ENCODE measurements at regions not wholly inside any gene's neighbourhood (a gene's known extent, or its start where the extent isn't known, plus 50 kb on each side); places are given as distances from the start of the nearest gene placed in this dataset.

DNA sequence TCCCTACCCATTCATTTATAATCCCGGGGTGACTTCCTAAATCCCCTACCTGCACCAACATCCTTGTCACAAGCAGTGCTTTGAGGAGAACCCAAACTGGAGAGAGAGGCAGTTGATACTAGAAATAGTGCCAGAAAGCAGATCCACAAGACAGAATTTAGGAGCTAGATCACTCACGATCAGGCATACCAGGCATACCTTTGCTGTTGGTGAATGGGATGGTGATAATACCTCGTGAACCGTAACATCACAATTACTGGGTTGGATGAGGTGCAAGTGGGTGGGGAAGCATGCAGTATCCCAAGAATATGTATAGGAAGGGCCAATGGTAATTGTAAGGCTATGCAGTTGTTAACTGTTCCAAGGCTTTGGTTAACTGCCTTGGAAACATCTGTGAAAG, 129.3 kb downstream of the TMA16 start:
- no peak for DNase-seq

DNA sequence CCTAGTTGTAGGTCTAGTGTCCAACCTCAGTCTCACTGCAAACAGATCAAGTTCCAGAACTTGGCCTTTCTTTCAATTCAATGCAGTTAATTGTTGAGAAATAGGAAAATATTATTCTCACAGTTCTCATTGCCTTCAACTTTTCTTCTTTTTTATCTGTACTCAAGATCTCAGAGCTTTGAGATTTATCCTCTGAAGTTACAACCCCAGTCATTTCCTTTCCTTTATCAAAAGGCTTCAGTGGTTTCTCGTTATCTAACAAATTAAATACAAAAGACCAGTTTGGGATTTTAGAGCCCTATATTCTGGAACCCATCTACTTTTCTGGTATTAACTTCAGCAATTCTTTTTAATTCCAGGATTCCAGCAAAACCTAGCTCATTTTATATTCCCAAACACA, 130.2 kb downstream of the TMA16 start:
- no peak for DNase-seq

DNA sequence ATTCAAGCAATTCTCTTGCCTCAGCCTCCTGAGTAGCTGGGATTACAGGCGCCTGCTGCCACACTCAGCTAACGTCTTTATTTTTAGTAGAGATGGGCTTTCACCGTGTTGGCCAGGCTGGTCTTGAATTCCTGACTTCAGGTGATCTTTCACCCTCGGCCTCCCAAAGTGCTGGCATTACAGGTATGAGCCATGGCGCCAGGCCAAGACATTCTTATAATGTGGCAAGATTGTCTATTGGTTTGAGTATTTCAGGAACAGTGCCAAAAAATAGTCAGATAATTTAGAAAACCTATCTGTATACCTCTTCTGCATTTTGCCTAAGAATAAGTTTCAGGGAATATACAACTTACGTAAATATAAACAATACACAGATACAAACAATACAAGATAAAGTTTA, 136.8 kb downstream of the TMA16 start:
- no peak for DNase-seq

DNA sequence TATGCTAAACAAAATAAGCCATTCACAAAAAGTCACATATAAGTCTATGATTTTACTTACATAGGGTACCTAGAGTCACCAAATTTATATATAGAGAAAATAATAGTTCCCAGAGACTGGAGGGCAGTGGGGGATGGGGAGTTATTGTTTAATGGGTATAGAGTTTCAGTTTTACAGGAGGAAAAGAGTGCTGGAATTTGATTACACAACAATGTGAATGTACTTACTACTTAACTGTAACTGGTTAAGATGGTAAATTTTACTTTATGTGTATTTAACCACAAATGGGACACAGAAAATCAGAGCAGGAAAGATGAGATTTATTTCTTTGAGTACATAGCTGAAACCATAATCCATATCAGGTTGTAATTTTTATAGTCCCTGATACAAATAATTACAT, 144.4 kb downstream of the TMA16 start:
- DNase-seq = no peak

DNA sequence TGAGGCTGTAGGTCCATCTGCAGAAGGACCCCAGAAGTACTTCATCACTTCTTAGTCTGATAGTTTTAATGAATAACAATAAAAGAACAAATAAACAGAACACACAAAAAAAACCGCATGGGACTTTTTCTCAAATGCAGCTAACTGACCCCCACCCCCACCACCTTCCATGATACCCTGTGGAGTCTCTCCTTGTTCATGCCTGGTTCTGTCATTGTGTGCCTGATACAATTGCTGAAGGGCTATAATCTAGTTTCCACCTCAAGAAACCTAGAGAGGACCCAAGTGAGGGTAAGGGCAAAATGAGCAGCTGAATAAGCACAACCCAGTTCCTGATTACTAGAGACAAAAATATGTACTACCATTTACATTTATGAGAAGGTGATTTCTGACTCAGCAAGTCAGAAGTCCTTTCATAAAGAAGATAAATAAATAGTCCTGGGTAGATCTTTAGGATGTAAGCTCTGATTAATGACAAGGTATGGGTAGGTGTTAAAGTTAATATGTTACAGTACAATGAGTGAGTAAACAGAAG, 155.1 kb downstream of the TMA16 start:
- DNase-seq = no peak

DNA sequence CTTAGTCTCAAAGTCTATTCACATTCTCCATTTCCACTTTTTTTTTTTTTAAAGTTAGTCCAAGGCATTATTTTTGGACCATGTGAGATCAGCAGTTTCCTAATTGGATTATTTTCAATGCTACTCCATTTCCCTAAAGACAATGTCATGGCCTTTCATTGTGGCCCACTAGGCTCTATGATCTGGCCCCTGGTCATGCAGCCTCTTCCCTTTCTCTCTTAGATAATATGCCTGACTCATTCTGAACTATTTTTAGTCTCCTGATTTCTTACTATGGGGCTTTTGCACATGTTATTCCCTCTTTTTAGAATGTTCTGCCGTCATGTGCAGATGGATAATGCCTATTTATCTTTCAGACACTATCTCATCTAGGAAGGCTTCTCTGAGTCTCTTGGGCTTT, 157.3 kb downstream of the TMA16 start:
- no peak for DNase-seq

DNA sequence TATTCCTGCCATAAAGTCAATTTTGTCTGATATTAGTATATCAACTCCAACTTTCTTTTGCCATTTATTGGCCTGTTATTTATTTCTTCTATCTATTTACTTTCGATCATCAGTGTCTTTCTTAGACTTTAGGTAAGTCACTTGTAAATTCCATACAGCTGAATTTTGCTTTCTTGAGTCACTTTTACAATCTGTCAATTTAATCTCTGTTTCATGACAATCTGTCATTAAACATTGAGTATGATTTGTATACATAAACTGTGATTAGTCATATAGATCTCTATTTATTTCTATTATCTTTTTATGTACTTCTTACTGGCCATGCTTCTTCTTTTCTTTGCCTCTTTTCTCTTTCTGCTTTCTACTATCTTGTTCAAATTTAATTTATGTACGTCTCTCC, 160.1 kb downstream of the TMA16 start:
- no peak for DNase-seq

DNA sequence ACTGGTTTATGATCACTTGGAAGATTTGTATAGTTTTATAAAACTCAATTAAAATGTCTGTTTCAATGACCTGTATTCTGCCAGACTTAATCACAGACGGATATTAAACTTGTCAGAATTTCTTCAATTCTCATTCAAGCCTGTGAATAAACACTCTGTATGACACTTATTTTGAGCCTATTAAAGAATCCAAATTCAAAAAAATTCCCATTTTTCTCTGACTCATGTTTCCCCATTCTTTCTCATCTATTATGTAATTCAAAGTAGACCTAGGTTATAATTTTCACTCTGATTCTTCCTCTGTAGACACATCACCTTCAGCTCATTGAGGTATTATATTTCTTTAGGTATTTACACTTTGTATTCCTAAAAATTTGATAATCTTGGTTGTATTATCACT, 166.1 kb downstream of the TMA16 start:
- DNase-seq = no peak

DNA sequence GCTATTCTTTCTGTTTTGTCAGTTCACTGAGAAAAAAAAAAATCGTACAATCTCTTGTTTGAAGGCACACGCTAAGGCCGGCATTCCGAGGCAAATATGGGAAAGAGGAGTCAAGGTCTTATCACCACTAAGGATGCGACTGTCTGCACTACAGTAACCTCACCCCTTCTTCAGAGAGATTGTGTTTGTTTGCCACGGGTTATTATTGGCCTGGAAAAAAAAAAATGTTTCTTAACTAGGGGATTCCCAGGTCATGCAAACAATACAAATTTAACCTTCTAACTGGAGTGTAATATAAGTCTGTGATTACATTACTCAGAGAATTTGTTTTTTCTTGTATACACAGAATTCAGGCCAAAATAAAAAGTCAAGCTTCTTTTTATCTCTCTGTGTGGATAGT, 168.3 kb downstream of the TMA16 start:
- no peak for DNase-seq

DNA sequence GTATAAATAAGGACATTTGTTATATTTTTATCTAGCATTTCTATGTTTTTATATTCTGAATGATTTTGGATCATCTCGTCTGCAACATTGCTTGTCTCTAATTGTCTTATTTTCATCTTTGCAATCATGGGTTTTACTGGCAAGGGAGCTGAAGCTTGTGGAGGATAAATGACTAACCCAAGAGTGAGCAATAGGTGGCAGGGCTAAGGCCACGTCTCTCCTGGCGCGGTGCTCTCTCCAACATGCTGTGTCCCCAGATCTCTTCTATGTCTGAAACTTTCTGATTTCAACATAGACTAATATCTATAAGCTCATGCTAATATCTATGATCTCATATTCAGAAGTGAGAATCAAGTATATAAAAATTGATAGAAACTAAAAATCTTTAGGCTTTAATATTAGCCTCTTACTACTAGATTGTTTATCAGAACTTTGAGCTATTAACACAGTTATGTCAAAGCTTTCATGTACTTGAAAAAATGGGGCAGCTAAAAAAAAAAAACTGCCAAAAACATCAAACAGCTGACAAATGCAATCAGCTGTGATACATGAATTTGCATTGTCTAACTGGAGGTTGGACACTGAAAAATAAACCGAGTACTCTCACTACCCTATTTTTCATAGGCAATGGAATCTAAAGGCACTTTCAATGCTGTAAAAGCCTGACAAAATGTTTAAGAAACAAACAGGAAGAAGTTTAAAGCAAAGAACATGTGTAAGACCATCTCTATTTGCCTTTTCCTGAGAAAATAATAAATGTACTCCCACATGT, 169.2 kb downstream of the TMA16 start:
- DNase-seq = no peak

DNA sequence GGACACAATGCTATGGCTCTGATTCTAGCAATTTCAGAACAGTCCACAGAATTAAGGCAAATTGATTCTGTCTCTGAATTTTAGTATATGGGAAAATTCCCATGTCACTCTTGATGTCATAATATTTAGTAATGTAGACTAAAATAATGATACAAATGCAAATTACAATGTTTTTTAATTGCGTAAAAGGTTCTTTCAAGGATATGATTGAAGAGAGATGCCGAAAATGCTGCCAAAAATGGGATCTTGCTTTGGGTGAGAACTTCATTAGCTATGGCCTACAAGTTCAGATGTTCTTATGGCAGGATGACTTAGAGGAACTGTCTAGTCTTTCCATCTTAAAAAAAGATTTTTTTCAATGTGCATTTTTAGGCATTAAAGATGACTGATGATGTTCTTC, 170.6 kb downstream of the TMA16 start:
- DNase-seq = no peak

DNA sequence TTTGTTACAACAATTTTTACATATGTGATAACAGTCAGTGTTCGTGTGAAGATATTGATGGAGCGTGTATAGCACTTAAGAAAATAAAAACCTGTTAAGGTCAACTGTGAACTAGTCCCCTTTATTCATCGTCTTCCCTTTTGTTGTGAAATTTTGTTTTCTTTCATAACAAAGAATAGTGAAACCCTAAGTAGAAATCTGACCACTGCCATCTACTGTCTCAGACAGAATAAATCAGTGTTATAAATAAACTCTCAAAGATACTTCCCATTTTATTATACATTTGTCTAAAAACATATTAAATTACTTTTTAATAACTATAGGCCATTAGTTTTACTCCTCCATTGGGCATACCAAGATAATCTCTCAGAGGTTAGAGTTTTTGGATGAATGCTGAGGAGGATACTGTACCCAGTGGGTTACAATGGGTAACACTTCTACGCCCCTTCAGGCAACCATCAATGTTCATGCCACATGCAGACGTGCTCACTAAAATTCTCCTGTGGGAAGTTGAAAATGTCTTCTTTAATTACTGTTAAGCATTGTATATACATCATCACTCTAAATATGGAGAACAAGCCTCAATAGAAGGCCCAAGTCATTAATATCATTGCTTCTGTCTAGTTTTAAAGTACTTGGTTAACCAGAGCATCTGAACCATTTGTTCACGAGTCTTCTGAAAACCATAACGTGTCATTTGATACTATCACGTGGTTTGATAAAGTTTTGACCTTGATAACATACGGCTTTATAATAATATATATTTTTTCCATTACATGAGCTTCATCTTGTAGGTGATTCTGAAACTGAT, 171.2 kb downstream of the TMA16 start:
- DNase-seq = no peak

DNA sequence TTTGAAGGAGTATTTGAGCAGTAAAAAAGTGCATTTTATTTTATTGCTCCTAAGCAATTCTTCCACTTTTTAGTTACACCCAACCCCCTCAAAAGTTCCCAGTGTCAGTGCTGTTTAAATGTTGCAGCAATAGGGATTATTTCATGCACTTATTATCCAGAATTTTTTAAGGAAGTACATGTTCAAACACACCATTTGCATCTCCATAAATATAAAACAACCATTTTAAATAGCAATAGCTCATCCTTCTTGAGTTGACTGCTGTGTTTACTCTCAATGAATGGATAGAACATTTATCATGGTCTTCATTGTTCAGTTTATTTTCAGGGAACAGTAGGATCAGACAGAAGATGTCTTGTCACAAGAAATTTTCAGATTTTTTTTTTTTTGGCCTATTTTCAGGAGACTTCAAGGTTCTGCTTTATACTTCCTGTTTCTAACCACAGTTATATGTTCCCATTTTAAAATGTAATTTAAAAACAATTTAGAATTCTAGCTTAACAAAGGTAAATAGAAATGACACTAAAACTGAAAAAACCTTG, 171.9 kb downstream of the TMA16 start:
- DNase-seq = no peak

DNA sequence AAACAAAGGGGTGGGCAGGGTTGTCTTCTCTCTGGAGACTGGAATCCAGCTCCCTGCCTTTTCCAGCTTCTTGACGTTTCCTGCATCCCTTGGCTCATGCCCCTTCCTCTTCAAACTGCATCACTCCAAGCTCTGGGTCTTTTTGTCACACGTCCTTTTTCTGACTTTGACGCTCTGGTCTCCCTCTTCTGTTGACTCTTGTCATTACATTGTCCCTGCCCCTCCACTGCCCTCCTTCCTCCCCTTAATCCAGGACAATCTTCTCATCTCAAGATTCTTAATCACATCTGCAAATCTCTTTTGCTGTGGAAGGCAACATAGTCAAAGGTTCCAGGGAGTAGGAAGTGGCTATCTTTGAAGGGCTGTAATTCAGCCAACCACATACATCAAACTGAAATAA, 178.3 kb downstream of the TMA16 start:
- no peak for DNase-seq

DNA sequence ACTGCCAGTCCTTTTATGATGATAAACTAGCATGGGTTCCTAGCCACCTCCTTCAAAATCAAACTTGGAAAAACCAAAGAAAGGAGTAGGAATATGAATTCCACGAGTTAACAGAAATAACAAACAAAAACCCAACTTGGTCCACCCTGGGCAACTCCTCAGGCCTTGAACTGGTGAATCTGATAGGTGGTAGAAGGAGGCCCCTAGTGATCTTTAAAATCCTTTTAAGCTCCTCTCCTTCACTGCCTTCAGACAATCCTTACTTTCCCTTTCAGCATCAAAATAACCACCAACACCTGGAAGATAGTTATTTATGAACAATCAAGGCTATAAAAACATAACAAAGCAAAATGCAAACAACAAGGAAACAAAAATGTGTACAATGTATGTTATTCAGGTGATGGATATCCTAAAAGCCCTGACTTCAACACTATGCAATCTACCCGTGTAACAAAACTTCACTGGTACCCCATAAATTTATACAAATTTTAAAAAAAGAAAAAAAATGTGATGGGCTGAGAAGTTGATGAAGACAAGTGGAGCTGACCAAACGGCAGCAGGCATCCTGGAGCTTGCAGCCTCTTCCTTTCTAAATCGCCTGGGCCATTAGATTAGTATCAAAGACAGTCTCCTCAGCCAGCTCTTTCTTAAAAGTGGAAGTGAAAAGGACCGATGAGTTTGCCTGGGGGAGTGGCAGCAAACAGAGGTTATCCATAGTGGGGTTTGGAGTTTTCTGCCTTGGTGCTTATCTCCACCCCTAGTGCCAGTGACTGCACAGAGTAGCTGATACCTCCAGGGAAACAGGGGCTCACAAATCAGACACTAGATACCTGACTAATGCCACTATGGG, 179.6 kb downstream of the TMA16 start:
- no peak for DNase-seq

DNA sequence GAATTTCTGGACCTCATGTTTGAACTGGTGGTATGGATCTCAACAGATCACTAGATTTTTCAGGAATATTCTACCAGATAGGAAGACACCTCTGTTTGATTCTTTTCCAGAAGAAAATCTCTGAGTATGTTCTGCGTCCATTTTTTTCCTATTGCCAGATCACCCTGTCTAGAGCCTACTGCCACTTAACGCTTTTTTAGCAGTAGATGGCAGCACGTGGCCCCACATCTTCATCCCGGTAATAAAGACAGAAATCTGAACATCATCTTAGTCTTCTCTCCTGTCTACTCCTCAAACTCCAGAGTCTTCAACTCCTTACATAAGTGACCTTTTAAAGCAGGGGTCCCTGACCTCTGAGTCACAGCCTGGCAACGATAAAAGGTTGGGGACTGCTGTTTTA, 184.7 kb downstream of the TMA16 start:
- DNase-seq = no peak

DNA sequence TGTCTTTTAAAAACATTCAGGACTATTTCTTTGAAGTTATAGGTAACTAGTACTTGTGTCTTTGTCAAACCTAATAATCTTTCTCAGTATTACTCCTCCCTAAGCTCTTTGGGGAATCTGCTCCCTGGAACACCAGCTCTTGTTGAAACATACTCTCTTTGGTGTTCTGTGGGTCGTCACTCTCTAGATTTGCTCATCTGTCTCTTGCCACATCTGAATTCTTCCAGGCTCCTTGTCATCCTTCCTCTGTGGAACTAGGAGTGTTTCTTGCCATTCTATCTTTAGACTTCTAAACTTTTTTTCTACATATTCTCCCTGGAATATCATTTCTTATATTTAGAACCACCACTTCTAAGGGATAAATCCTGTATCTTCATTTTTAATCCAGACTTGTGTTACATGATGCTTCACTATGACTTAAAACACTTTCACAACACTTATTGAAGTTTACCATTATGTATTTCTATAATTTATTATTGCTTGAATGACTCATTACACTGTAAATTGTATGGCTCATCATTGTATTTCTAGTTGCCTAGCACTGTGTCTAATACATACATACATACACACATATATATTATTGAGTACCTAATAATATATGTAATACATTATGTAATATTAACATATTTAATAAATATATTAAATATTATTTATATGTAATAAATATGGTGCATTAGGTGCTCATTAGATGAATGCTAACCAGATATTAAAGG, 186.1 kb downstream of the TMA16 start:
- no peak for DNase-seq

DNA sequence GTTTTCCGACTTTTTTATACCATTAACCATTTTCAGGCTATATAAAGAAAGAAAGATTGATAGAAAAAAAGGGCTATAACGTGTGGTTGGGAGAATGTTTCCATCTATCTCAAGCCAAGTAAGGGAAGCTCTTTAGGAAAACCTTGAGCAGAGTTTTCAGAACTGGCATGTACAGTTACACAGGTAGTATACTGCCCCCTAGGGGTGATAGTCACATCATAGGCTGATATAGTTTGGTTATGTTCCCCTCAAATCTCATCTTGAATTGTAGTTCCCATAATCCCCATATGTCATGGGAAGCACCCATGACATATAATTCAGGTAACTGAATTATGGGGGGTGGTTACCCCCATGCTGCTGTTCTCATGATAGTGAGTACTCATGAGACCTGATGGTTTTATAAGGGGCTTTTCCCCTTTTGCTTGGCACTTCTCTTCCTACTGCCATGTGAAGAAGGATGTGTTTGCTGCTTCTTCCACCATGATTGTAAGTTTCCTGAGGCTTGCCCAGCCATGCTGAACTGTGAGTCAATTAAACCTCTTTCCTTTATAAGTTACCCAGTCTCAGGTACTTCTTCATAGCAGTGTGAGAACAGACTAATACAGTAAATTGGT, 186.8 kb downstream of the TMA16 start:
- no peak for DNase-seq

DNA sequence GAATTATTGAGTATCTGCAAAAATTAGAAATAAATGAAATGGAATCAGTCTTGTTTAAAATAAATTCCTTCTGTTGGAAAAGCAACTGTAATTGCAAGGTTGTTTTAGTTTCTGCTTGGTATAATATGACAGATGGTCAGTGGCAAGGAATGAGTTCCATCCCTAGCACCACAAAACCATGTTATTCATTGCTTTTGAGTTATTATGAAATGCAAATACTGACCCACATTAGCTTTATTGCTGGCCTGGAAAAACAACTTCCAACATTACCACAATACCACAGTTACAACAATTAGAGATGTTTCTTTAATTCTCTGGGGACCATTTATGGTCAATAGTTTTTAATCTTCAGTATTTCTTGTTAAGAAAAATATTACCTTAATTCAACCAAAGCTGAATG, 194.4 kb downstream of the TMA16 start:
- DNase-seq = no peak

DNA sequence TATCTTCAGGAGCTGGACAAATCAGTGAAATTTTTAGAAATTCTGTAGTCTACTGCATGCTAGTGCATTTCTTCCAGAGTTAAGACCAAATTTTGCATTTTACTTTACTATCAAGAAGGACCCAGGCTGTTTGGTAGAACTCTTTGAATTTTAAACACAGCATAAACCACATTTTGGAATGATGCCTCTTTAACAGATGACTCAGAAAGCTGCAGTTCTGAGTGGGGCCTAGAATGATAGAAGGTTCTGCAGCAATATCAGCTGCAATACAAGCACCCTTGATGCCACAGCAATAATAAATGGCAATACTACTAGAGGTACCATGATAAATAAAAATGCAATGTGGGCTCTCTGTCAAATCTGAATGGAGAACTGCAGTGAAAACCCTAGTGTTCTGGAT, 198.7 kb downstream of the TMA16 start:
- no peak for DNase-seq

DNA sequence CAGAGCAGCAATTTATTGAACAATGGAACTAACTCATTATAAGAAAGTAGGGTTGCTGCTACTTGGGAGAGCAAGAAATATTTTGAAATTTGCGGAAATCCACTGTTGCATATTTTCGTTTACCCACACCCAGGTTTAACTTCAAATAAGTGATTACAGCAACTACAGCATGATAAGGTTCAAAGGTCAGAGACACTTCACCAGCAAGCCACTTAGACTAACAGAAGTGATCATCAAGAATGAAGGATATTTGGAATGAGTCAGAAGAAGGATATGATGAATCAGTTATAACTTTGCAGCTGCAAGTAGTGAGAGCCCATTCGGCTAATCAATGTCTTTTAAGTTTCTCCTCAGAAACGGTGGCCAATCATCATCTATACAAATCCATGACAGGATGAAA, 199.3 kb downstream of the TMA16 start:
- DNase-seq = no peak

DNA sequence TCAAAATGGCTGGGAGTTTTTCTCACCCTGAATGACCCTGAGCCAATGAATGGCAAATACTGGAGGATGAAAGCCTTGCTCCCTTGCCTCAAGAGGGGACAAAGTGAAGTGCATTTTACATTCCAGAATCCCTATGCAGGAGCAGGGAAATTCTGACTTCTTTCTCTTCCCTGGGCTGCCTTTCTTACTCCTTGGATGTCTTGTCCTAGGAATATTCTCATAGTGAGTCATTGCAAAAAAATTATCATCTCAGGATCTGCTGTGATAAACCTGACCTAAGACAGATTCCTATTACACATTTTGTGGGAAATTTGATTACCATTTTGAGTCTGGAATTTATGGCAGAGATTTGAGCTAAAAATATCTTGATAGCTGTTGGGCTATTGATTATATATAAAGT, 199.9 kb downstream of the TMA16 start:
- no peak for DNase-seq

Data from activated gamma-delta T cell treated with Interleukin-2 at 50 U/mL for 16 hours (primary cell).